GM23338 (cell line): ENCODE measurements at regions not wholly inside any gene's neighbourhood (a gene's known extent, or its start where the extent isn't known, plus 50 kb on each side); places are given as distances from the start of the nearest gene placed in this dataset.

ENCODE experiments used
- ATAC-seq: fragments of 200-7000 bp; cut with Tn5 transposase; 3 replicates; pipeline ENCODE4 v1.9.1; 2020
- DNase-seq: peaks from one replicate; pipeline ENCODE4 v3.0.0-alpha.2; 2015; ENCODE audit warnings: low spot score
- H2AFZ ChIP-seq: fragments of 200-600 bp; sonication (generic); 2 replicates; pipeline ENCODE4 v1.8.0; 2016; ENCODE audit warnings: antibody characterized with exemption, mild to moderate bottlenecking, moderate library complexity
- H3F3A ChIP-seq: fragments of 200-600 bp; sonication (generic); replicated peaks from 2 replicates; pipeline ENCODE4 v1.8.0; 2017; ENCODE audit warnings: antibody characterized with exemption, mixed run types, low read depth
- H3K27ac ChIP-seq: fragments of 200-600 bp; sonication (generic); 2 replicates; pipeline ENCODE4 v1.6.1; 2016; ENCODE audit warnings: low read depth
- H3K27me3 ChIP-seq: fragments of 200-600 bp; sonication (generic); 2 replicates; pipeline ENCODE4 v1.8.0; 2016; ENCODE audit warnings: mild to moderate bottlenecking, mixed run types, moderate library complexity; ENCODE audit not compliant: insufficient read depth
- H3K36me3 ChIP-seq: fragments of 200-600 bp; sonication (generic); 2 replicates; pipeline ENCODE4 v1.8.0; 2016; ENCODE audit warnings: mild to moderate bottlenecking; ENCODE audit not compliant: insufficient read depth
- H3K4me1 ChIP-seq: fragments of 200-600 bp; sonication (generic); 2 replicates; pipeline ENCODE4 v1.8.0; 2016; ENCODE audit warnings: mild to moderate bottlenecking, moderate library complexity; ENCODE audit not compliant: insufficient read depth
- H3K4me2 ChIP-seq: fragments of 200-600 bp; sonication (generic); 2 replicates; pipeline ENCODE4 v1.7.1; 2017; ENCODE audit warnings: mixed run types
- H3K4me3 ChIP-seq: fragments of 200-600 bp; sonication (generic); 2 replicates; pipeline ENCODE4 v1.6.1; 2016; ENCODE audit warnings: mixed run types
- H3K79me2 ChIP-seq: fragments of 200-600 bp; sonication (generic); replicated peaks from 2 replicates; pipeline ENCODE4 v1.8.0; 2017; ENCODE audit warnings: mild to moderate bottlenecking; ENCODE audit not compliant: insufficient read depth
- H3K9me2 ChIP-seq: fragments of 200-600 bp; sonication (generic); 2 replicates; pipeline ENCODE4 v1.8.0; 2017; ENCODE audit not compliant: insufficient read depth
- H4K20me1 ChIP-seq: fragments of 200-600 bp; sonication (generic); replicated peaks from 2 replicates; pipeline ENCODE4 v1.8.0; 2017; ENCODE audit warnings: mild to moderate bottlenecking; ENCODE audit not compliant: insufficient read depth
- H3K27ac Mint-ChIP-seq: 2 replicates; pipeline ENCODE4 v1.8.0; 2020; ENCODE audit warnings: inconsistent platforms, mild to moderate bottlenecking, moderate library complexity, mixed read lengths
- H3K27me3 Mint-ChIP-seq: 3 replicates; pipeline ENCODE4 v1.8.0; 2022; ENCODE audit warnings: low read depth, mild to moderate bottlenecking, moderate library complexity, mixed read lengths, inconsistent platforms; ENCODE audit not compliant: insufficient read depth, poor library complexity
- H3K36me3 Mint-ChIP-seq: 3 replicates; pipeline ENCODE4 v1.8.0; 2021; ENCODE audit warnings: low read depth, mild to moderate bottlenecking, inconsistent platforms, moderate library complexity, mixed read lengths
- H3K4me1 Mint-ChIP-seq: 3 replicates; pipeline ENCODE4 v1.8.0; 2020; ENCODE audit warnings: mild to moderate bottlenecking, inconsistent platforms, mixed read lengths
- H3K4me3 Mint-ChIP-seq: 3 replicates; pipeline ENCODE4 v1.8.0; 2021; ENCODE audit warnings: moderate library complexity, mild to moderate bottlenecking, inconsistent platforms, mixed read lengths
- H3K9me3 Mint-ChIP-seq: 3 replicates; pipeline ENCODE4 v1.8.0; 2020; ENCODE audit warnings: moderate library complexity, mild to moderate bottlenecking, inconsistent platforms, mixed read lengths
- CREB1 ChIP-seq: fragments of 250-450 bp; sonication (Bioruptor Pico); IDR thresholded peaks from 2 replicates; pipeline ENCODE4 v1.5.0; 2020; ENCODE audit warnings: low read depth, mild to moderate bottlenecking, moderate library complexity
- EZH2 ChIP-seq: fragments of 200-600 bp; sonication (generic); IDR thresholded peaks from one replicate; pipeline ENCODE4 v1.8.0; 2017; ENCODE audit warnings: antibody characterized with exemption, mild to moderate bottlenecking, low read depth; ENCODE audit not compliant: unreplicated experiment
- EZH2phosphoT487 ChIP-seq: fragments of 200-600 bp; sonication (generic); IDR thresholded peaks from one replicate; pipeline ENCODE4 v1.8.1; 2018; ENCODE audit warnings: antibody characterized with exemption; ENCODE audit not compliant: unreplicated experiment
- JUNB ChIP-seq: IDR thresholded peaks from one replicate; pipeline ENCODE4 v1.6.1; 2016; ENCODE audit warnings: antibody characterized with exemption; ENCODE audit not compliant: unreplicated experiment
- NANOG ChIP-seq: IDR thresholded peaks from 2 replicates; pipeline ENCODE4 v1.6.1; 2016; ENCODE audit warnings: antibody characterized with exemption, borderline replicate concordance
- POLR2AphosphoS5 ChIP-seq: IDR thresholded peaks from 2 replicates; pipeline ENCODE4 v1.6.1; 2016; ENCODE audit warnings: antibody characterized with exemption, low read depth
- REST ChIP-seq: IDR thresholded peaks from one replicate; pipeline ENCODE4 v1.6.1; 2018; ENCODE audit warnings: antibody characterized with exemption; ENCODE audit not compliant: unreplicated experiment
- STAT1 ChIP-seq: IDR thresholded peaks from one replicate; pipeline ENCODE4 v1.6.1; 2016; ENCODE audit warnings: antibody characterized with exemption; ENCODE audit not compliant: unreplicated experiment
- ZNF114 ChIP-seq: fragments of 250-450 bp; sonication (Bioruptor Pico); IDR thresholded peaks from 2 replicates; pipeline ENCODE4 v1.5.0; 2020; ENCODE audit warnings: mild to moderate bottlenecking, moderate library complexity
- ZNF331 ChIP-seq: fragments of 250-450 bp; sonication (Bioruptor Pico); IDR thresholded peaks from 2 replicates; pipeline ENCODE4 v1.5.0; 2020; ENCODE audit warnings: low read depth, mild to moderate bottlenecking, moderate library complexity
- TF ChIP-seq, protein P1 (sequence below): fragments of 250-450 bp; sonication (Bioruptor Pico); IDR thresholded peaks from 2 replicates; pipeline ENCODE4 v1.5.0; 2020; ENCODE audit warnings: mild to moderate bottlenecking, moderate library complexity
- TF ChIP-seq, protein P2 (sequence below): IDR thresholded peaks from 2 replicates; pipeline ENCODE4 v1.6.1; 2016; ENCODE audit warnings: antibody characterized with exemption

- no peak for TF ChIP-seq EZH2phosphoT487
- TF ChIP-seq ZNF331 (CRISPR knock-in tag) = no peak
- no peak for TF ChIP-seq STAT1
- TF ChIP-seq POLR2AphosphoS5 = no peak
- TF ChIP-seq JUNB = no peak
These were observed 126.1 kb upstream of the FRMD4A start (continued) for GRCh38 chr10:14456870-14457266.

DNA sequence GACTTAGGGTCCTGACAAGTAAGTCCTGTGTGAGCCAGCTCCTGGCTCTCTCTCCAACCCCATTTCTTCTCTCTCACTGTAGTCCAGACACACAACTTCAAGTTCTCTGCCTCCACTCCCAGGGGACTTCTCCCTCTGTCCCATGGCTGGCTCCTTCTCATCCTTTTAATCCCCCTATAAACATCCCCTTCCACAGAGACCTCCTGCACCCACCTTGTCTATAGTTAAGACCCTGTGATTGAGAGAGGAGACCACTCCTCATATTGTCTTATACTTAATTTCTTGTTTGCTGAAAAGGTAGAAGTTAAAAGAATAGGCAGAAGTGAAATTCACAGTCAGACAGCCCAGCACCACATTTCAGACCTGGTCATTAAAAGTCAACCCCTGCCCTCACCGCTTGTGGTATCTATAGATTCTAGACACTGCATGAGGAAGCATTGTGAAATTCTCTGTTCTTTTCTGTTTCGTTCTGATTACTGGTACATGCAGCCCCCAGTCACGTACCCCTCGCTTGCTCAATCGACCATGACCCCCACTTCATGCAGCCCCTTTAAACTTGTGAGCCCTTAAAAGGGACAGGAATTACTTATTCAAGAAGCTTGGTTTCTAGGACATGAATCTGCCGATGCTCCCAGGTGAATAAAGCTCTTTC lies 125.6 kb upstream of the FRMD4A start:
- no peaks in the 10 kb centered on the region for H3K36me3 ChIP-seq
- H3K27ac ChIP-seq = no peak overlapping the region
- no peaks in the 10 kb centered on the region for H3K4me1 ChIP-seq
- no peak for ATAC-seq
- peaks cover 7% of the 10 kb centered on the region; the same call in 2 of the 3 replicates for H3K36me3 Mint-ChIP-seq
- H3F3A ChIP-seq = no peaks in the 10 kb centered on the region
- no peak overlapping the region for H3K4me3 Mint-ChIP-seq
- H3K4me3 ChIP-seq = no peak overlapping the region
- H2AFZ ChIP-seq = 0 out of 2 replicates have a peak overlapping the region, but pooled peaks have one; percentile 69
- H3K9me3 Mint-ChIP-seq = peaks cover 19% of the 10 kb centered on the region
- H3K79me2 ChIP-seq = no peaks in the 10 kb centered on the region
- no peaks in the 10 kb centered on the region; the same call in 2 of the 3 replicates for H3K4me1 Mint-ChIP-seq
- H3K4me2 ChIP-seq = no peak overlapping the region
- no peaks in the 10 kb centered on the region for H3K27me3 ChIP-seq
- H3K9me2 ChIP-seq = 0 out of 2 replicates have a peak, but pooled peaks cover 3% of the 10 kb centered on the region
- DNase-seq = no peak
- H3K27me3 Mint-ChIP-seq = peaks cover 5% of the 10 kb centered on the region
- H4K20me1 ChIP-seq = no peaks in the 10 kb centered on the region
- no peak overlapping the region for H3K27ac Mint-ChIP-seq
- TF ChIP-seq, protein P1, sequence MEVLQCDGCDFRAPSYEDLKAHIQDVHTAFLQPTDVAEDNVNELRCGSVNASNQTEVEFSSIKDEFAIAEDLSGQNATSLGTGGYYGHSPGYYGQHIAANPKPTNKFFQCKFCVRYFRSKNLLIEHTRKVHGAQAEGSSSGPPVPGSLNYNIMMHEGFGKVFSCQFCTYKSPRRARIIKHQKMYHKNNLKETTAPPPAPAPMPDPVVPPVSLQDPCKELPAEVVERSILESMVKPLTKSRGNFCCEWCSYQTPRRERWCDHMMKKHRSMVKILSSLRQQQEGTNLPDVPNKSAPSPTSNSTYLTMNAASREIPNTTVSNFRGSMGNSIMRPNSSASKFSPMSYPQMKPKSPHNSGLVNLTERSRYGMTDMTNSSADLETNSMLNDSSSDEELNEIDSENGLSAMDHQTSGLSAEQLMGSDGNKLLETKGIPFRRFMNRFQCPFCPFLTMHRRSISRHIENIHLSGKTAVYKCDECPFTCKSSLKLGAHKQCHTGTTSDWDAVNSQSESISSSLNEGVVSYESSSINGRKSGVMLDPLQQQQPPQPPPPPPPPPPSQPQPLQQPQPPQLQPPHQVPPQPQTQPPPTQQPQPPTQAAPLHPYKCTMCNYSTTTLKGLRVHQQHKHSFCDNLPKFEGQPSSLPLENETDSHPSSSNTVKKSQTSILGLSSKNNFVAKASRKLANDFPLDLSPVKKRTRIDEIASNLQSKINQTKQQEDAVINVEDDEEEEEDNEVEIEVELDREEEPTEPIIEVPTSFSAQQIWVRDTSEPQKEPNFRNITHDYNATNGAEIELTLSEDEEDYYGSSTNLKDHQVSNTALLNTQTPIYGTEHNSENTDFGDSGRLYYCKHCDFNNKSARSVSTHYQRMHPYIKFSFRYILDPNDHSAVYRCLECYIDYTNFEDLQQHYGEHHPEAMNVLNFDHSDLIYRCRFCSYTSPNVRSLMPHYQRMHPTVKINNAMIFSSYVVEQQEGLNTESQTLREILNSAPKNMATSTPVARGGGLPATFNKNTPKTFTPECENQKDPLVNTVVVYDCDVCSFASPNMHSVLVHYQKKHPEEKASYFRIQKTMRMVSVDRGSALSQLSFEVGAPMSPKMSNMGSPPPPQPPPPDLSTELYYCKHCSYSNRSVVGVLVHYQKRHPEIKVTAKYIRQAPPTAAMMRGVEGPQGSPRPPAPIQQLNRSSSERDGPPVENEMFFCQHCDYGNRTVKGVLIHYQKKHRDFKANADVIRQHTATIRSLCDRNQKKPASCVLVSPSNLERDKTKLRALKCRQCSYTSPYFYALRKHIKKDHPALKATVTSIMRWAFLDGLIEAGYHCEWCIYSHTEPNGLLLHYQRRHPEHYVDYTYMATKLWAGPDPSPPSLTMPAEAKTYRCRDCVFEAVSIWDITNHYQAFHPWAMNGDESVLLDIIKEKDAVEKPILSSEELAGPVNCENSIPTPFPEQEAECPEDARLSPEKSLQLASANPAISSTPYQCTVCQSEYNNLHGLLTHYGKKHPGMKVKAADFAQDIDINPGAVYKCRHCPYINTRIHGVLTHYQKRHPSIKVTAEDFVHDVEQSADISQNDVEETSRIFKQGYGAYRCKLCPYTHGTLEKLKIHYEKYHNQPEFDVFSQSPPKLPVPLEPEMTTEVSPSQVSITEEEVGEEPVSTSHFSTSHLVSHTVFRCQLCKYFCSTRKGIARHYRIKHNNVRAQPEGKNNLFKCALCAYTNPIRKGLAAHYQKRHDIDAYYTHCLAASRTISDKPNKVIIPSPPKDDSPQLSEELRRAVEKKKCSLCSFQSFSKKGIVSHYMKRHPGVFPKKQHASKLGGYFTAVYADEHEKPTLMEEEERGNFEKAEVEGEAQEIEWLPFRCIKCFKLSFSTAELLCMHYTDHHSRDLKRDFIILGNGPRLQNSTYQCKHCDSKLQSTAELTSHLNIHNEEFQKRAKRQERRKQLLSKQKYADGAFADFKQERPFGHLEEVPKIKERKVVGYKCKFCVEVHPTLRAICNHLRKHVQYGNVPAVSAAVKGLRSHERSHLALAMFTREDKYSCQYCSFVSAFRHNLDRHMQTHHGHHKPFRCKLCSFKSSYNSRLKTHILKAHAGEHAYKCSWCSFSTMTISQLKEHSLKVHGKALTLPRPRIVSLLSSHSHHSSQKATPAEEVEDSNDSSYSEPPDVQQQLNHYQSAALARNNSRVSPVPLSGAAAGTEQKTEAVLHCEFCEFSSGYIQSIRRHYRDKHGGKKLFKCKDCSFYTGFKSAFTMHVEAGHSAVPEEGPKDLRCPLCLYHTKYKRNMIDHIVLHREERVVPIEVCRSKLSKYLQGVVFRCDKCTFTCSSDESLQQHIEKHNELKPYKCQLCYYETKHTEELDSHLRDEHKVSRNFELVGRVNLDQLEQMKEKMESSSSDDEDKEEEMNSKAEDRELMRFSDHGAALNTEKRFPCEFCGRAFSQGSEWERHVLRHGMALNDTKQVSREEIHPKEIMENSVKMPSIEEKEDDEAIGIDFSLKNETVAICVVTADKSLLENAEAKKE (CRISPR knock-in tag) = no peak
- TF ChIP-seq EZH2phosphoT487 = no peak
- no peak for TF ChIP-seq JUNB
- no peak for TF ChIP-seq POLR2AphosphoS5
- TF ChIP-seq CREB1 (CRISPR knock-in tag) = no peak
- TF ChIP-seq ZNF331 (CRISPR knock-in tag) = no peak
- TF ChIP-seq, protein P2, sequence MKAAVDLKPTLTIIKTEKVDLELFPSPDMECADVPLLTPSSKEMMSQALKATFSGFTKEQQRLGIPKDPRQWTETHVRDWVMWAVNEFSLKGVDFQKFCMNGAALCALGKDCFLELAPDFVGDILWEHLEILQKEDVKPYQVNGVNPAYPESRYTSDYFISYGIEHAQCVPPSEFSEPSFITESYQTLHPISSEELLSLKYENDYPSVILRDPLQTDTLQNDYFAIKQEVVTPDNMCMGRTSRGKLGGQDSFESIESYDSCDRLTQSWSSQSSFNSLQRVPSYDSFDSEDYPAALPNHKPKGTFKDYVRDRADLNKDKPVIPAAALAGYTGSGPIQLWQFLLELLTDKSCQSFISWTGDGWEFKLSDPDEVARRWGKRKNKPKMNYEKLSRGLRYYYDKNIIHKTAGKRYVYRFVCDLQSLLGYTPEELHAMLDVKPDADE = no peak
- no peak for TF ChIP-seq REST
- TF ChIP-seq NANOG = no peak
- no peak for TF ChIP-seq EZH2
- no peak for TF ChIP-seq ZNF114 (CRISPR knock-in tag)
- no peak for TF ChIP-seq STAT1
